ENCODE measurements at regions not wholly inside any gene's neighbourhood (a gene's known extent, or its start where the extent isn't known, plus 50 kb on each side); places are given as distances from the start of the nearest gene placed in this dataset.

DNA sequence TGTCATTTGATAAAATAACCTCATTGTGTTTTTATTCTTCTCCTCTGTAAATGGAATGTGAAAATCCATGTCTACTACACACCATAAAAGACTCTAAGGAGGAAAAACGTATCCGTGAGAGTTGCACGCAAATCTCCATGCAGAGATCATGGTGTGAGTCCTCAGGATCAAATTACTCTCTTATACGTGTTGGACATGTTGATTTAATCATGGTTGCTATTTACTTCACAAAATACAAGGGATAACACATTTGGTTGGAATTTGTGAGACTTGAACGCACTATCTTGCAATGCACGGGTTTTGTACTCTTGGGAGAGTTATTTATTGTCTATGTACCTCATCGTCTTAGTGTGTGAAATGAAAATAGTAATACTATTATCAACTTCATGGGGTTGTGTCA is 128.0 kb upstream of the RASSF8 start:
- no peaks in the 10 kb centered on the region for H3K36me3 ChIP-seq (ENCODE audit: control insufficient read depth in 4 of 4, insufficient read depth in 3 of 4, low read depth in 1 of 4, low read length in 3 of 4)
- H3K9ac ChIP-seq (ENCODE audit: low read depth in 1 of 2, low read length in 2 of 2) = no peak overlapping the region
- no peaks in the 10 kb centered on the region for H3K4me1 ChIP-seq (ENCODE audit: control insufficient read depth in 4 of 4, insufficient read depth in 4 of 4, low read length in 3 of 4)
- H3K9me3 ChIP-seq (ENCODE audit: control insufficient read depth in 4 of 4, low read length in 3 of 4) = no peaks in the 10 kb centered on the region
- TF ChIP-seq HNF4G (IDR thresholded peaks at IDR 0.05) = no peak
- TF ChIP-seq GABPA (IDR thresholded peaks at IDR 0.05 in 1 of 2, conservative IDR thresholded peaks at IDR 0.05 in 1 of 2) = no peak
- no peak for TF ChIP-seq MAX (IDR thresholded peaks at IDR 0.05)
- no peak for TF ChIP-seq FOXA2 (IDR thresholded peaks at IDR 0.05)
- TF ChIP-seq JUND (IDR thresholded peaks at IDR 0.05) = no peak
- TF ChIP-seq HNF4A (conservative IDR thresholded peaks at IDR 0.05) = no peak
- TF ChIP-seq, protein P1, sequence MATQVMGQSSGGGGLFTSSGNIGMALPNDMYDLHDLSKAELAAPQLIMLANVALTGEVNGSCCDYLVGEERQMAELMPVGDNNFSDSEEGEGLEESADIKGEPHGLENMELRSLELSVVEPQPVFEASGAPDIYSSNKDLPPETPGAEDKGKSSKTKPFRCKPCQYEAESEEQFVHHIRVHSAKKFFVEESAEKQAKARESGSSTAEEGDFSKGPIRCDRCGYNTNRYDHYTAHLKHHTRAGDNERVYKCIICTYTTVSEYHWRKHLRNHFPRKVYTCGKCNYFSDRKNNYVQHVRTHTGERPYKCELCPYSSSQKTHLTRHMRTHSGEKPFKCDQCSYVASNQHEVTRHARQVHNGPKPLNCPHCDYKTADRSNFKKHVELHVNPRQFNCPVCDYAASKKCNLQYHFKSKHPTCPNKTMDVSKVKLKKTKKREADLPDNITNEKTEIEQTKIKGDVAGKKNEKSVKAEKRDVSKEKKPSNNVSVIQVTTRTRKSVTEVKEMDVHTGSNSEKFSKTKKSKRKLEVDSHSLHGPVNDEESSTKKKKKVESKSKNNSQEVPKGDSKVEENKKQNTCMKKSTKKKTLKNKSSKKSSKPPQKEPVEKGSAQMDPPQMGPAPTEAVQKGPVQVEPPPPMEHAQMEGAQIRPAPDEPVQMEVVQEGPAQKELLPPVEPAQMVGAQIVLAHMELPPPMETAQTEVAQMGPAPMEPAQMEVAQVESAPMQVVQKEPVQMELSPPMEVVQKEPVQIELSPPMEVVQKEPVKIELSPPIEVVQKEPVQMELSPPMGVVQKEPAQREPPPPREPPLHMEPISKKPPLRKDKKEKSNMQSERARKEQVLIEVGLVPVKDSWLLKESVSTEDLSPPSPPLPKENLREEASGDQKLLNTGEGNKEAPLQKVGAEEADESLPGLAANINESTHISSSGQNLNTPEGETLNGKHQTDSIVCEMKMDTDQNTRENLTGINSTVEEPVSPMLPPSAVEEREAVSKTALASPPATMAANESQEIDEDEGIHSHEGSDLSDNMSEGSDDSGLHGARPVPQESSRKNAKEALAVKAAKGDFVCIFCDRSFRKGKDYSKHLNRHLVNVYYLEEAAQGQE (IDR thresholded peaks at IDR 0.05) = no peak
- TF ChIP-seq FOXA1 (IDR thresholded peaks at IDR 0.05) = no peak
- TF ChIP-seq, protein P2, sequence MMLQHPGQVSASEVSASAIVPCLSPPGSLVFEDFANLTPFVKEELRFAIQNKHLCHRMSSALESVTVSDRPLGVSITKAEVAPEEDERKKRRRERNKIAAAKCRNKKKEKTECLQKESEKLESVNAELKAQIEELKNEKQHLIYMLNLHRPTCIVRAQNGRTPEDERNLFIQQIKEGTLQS (IDR thresholded peaks at IDR 0.05) = no peak
- no peak for TF ChIP-seq NR2F2 (IDR thresholded peaks at IDR 0.05)
- no peak for TF ChIP-seq EGR1 (IDR thresholded peaks at IDR 0.05; ENCODE audit: low read depth in 2 of 2)
- TF ChIP-seq, protein P3, sequence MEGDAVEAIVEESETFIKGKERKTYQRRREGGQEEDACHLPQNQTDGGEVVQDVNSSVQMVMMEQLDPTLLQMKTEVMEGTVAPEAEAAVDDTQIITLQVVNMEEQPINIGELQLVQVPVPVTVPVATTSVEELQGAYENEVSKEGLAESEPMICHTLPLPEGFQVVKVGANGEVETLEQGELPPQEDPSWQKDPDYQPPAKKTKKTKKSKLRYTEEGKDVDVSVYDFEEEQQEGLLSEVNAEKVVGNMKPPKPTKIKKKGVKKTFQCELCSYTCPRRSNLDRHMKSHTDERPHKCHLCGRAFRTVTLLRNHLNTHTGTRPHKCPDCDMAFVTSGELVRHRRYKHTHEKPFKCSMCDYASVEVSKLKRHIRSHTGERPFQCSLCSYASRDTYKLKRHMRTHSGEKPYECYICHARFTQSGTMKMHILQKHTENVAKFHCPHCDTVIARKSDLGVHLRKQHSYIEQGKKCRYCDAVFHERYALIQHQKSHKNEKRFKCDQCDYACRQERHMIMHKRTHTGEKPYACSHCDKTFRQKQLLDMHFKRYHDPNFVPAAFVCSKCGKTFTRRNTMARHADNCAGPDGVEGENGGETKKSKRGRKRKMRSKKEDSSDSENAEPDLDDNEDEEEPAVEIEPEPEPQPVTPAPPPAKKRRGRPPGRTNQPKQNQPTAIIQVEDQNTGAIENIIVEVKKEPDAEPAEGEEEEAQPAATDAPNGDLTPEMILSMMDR (IDR thresholded peaks at IDR 0.05; ENCODE audit: low read depth, low read length, missing input control) = no peak
- no peak for TF ChIP-seq YY1 (IDR thresholded peaks at IDR 0.05)
- no peak for TF ChIP-seq RXRA (IDR thresholded peaks at IDR 0.05)
- TF ChIP-seq, protein P4, sequence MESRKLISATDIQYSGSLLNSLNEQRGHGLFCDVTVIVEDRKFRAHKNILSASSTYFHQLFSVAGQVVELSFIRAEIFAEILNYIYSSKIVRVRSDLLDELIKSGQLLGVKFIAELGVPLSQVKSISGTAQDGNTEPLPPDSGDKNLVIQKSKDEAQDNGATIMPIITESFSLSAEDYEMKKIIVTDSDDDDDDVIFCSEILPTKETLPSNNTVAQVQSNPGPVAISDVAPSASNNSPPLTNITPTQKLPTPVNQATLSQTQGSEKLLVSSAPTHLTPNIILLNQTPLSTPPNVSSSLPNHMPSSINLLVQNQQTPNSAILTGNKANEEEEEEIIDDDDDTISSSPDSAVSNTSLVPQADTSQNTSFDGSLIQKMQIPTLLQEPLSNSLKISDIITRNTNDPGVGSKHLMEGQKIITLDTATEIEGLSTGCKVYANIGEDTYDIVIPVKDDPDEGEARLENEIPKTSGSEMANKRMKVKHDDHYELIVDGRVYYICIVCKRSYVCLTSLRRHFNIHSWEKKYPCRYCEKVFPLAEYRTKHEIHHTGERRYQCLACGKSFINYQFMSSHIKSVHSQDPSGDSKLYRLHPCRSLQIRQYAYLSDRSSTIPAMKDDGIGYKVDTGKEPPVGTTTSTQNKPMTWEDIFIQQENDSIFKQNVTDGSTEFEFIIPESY (IDR thresholded peaks at IDR 0.05) = no peak
- TF ChIP-seq TAF1 (conservative IDR thresholded peaks at IDR 0.05) = no peak
- no peak for TF ChIP-seq RAD21 (IDR thresholded peaks at IDR 0.05)
- TF ChIP-seq SP1 (IDR thresholded peaks at IDR 0.05) = no peak
- DNase-seq (ENCODE audit: low spot score) = no peak
- no peak overlapping the region for H3K27ac ChIP-seq (ENCODE audit: low read depth in 1 of 2, low read length in 2 of 2)
- WGBS = 82% methylated on average over 7 of the region's 7 CpGs
- H3K27me3 ChIP-seq (ENCODE audit: control insufficient read depth in 4 of 4, insufficient read depth in 4 of 4, low read length in 3 of 4) = peaks cover 0 to 3% (median 0%) of the 10 kb centered on the region in 4 donors
- H3K4me3 ChIP-seq (ENCODE audit: low read depth in 1 of 3, low read length in 3 of 3) = no peak overlapping the region

Data from liver (tissue), 8 donors.